NOMO-1 treated with dmso at 0.1 percent for 144 hours (cell line): ENCODE measurements at regions not wholly inside any gene's neighbourhood (a gene's known extent, or its start where the extent isn't known, plus 50 kb on each side); places are given as distances from the start of the nearest gene placed in this dataset.

ENCODE experiments used
- DNase-seq: peaks from one replicate; lab custom pipeline; 2025; ENCODE audit not compliant: unreplicated experiment; lab: John Stamatoyannopoulos, UW

- DNase-seq = no peak
Observed at GRCh38 chr14:82414853-82415539, 881.3 kb upstream of the SEL1L start.

DNA sequence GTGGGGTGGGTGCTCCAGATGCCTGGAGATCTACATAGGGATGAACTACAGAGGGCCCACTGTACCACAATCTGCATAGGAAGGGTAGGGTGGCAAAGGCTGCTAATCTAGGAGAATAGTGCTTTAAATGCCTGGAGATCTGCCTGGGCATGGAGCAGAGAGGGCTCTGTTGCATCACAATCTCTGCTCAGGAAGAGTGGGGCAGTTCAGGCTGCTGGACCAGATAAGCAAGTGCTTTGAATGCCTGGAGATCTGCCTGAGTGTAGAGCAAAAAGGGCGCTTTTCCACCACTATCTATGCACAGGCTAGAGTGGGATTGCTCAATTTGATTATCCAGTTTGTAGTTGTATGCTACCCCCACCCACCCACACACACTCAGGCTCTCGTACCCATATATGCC, 886.3 kb upstream of the SEL1L start:
- no peak for DNase-seq

DNA sequence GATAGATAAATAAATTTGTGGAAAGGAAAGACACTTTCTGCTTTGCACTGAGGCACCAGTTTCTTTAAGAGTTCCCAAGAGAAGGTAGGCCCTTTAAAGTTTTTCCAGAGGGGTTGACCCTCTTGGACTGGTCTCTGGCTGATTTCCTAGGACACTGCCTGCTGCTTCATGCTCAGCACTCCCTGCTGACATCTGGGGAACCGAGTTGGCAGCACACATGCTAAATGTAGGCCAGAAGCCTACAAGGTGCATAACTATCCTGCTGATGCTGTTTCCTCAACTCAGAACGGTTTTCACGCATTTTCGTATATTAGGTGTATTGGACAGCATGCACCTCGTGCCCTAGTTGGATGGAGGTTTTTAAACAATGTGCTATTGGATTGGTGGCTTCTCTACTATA, 887.2 kb upstream of the SEL1L start:
- DNase-seq = no peak

- no peak for DNase-seq
Observed at GRCh38 chr14:82421286-82421685, 887.6 kb upstream of the SEL1L start.

- no peak for DNase-seq
Observed at GRCh38 chr14:82422230-82422629, 888.6 kb upstream of the SEL1L start.

DNA sequence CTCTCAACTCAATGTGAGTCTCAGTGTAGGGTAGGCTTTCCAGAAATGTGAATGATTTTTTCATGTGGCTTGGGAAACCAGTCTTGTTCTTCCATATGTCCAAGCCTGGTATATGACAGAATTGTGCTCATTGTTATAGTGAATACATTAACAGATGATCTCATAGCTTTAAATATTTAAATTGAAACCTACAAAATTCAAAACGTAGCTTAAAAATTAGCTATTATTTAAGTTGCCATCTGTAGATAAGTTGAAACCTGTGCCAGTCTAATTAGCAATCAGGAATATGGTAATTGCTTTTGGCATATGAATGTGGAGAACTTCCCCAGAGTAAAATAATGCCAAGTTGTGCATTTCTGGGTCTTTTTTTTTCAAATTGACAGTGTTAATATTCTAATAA, 891.6 kb upstream of the SEL1L start:
- DNase-seq = no peak

DNA sequence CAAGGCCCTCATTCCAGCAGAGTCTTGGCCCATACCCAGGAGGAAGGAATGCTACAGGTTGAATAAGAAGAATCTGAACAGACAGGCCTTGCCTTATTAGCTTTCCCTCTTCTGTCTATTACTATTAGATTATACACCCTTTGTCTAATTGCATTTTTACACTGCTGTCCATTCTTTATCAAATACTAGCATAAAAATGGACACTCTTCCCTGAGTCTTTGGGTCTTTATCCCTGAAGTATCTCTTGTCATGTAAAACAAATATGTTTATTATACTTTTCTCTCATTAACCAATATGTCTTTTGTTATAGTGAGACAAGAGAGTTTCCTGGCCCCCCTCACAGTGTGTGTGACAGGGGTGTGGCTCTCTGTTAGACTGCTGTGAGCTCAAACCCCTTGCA, 897.4 kb upstream of the SEL1L start:
- no peak for DNase-seq

DNA sequence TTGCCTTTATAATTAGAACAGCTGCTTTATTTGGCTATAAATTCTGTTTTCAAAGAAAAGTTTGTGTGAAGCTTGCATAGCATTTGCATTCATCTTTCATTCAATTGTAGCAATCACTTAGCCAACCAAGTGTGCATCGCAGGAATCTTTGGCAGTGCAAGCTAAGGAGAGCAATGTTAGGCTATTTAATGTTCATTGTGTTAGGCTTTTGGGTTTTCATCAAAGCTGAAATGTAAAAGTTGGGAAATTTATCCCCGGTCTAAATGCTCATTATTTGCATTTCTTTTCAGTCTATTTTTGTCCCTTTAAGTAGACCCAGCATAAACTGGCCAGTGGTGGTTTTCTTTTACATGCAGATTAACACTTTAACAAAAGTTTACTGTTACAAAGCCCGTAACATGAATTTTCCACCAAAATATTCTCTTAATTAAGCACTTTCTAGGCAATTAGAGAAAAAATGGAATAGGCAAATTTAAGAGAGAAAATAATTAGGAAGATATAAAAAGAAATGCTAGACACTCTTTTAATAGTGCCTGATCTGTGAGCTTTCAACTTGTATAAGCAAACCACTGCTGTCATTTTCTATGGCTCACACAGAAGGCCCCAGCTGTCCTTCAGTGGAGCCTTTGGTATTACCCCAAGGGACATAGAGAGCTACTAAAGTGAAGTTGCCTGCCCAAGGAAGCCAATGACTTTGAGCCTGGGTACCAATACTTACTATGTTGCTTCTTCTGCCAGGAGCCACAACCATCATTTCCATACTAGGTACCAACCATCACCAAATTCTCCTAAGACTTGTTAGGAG, 898.9 kb upstream of the SEL1L start:
- no peak for DNase-seq

DNA sequence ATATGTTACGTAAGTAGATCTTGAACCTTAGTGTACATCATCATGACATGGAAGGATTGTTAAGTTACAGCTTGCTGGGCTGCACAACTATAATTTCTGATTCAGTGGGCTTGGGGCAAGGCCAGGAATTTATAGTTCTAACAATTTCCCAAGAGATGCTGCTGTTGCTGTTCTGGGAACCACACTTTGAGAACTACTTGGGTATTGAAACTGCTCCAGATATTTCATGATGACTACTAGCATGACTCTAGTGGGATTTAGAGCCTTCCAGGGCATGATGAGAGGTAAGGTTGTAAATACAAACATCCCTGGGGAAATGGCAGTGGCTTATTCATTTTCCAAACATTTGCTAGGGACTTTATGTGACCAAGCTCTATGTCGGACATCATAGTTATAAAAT, 904.8 kb upstream of the SEL1L start:
- no peak for DNase-seq

GRCh38 chr14:82441270-82441669, 907.6 kb upstream of the SEL1L start:
- no peak for DNase-seq

DNA sequence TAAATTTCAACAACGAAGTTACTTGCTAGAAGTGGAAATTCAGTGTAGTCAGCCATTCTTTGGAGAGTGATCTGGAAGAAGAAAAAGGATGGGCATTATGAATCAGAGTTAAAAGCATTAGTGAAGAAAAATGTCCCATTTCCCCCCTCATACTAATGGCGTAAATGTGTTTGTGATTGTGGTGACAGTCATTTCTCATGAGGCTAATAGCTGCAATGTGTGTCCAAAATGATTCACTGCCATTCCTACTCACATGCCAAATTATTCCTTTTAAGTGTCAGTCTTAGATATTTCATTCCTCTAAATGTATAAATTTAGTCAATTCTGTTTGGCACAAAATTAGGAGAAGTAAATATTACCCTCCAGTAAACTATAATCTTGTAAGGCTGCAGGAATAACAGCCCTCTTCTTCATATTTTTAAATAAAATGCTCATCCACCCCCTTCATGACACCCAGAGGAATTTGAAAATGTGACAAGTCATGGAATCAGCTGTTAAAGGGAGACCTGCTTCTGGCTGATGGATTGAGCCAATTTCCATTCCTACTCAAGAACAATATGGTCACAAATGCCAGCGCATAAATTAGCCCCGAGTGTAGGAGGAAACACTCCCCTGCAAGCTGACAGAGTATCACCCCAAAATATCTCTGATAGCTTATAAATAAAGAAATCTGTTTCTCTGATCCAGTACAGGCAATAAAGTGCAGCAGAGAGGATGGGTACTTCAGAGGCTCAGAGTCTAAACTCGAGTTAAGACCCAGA, 912.3 kb upstream of the SEL1L start:
- DNase-seq = no peak

DNA sequence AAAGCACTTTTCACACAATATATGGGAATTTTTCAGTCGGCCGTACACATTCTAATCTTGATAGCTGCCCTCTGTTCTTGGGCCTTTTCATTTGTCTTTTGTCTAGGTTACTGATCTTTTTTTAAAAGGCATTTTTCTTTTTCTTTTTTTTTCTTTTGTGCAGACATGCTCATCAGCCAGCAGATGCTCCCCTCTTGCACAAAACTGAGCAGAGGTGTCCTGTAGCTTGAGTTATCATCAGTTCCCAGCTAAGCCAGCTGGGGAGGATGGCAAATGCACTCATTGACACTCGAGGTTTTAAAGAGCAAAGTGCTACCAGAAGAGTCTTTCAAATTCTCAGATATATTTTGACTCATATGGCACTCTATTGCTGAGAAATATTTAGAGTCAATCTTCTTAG, 913.9 kb upstream of the SEL1L start:
- no peak for DNase-seq

DNA sequence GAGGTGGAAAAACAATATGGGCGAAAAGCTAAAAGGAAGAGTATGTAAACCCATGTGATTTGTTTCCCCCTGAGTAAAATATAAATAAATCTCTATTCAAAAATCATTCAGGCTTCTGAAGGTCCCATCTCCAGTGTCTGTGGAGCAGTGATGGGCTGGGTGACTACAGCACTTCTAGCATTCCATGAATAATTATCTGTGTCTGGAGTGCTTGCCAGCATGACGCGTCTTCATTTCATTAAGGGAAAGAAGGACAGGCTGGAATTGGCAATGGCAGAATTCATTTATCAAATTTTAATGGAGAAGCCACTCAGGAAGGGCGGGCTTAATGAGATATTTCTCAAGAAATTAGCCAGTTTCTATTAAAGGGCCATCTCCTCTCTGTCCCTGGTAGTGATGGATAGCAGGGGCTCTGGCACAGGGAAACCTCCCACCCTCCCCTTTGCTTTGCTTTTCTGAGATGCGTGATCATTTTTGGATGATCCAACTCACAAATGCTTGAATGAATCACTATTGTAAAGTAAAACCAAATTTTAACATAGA, 916.3 kb upstream of the SEL1L start:
- DNase-seq = no peak

- no peak for DNase-seq
Observed at GRCh38 chr14:82451675-82452074, 918.0 kb upstream of the SEL1L start.

- no peak for DNase-seq
Observed at GRCh38 chr14:82482345-82482744, 948.7 kb upstream of the SEL1L start.

DNA sequence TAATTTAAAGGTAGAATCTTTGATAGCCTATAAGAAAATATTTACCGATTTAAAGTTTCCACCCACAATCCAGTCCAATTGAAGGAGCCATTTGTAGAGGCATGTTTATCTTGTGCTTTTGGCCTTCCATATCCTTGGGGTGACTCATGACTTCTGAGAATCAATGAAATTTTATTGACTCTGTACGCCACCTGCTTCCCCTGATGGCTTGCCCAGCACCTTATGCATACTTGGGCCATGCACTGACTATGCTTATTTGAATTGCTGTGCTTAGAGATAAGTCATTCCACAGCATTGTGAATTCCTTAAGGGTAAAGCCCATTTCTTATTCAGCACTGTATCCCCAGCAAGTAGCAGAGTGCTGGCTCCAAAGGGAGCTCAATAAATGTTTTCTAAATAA, 954.8 kb upstream of the SEL1L start:
- DNase-seq = no peak

DNA sequence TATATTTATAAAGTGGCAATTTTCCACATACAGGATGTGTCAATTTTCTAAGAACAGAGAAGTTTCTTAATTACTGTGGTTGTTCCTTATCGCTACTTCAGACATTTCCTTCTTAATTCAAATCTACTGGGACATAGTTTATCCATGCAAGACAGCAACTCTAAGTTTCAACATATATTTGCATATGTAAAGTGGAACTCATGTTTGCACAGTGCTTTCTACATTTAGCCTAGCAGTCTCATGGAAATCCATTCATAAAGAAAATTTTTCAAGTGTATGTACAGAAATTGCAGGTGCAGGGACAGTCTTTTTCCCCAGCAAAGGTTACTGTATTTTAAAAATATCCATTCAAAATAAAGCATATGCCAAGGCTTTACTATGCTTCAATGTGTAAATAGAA, 956.7 kb upstream of the SEL1L start:
- DNase-seq = no peak

GRCh38 chr14:82492157-82492556, 958.5 kb upstream of the SEL1L start:
- no peak for DNase-seq

DNA sequence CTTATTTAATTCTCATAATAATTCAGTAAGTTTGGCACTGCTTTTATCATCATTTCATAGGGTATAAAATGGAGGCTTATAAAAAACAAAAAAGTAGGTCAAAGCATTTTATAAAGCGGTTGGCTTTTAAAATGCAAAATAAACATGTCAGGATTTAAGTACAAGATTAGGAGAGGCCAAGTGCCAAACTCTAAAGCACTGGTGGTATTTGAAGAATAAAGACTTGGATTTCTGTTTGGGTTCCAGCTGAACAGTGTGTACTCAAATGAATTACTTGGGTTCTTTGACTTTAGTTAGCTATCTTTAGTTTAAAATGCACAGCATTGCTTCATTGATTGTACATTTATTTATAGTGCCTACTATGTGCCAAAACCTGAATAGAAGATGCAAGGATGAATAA, 966.6 kb upstream of the SEL1L start:
- no peak for DNase-seq

DNA sequence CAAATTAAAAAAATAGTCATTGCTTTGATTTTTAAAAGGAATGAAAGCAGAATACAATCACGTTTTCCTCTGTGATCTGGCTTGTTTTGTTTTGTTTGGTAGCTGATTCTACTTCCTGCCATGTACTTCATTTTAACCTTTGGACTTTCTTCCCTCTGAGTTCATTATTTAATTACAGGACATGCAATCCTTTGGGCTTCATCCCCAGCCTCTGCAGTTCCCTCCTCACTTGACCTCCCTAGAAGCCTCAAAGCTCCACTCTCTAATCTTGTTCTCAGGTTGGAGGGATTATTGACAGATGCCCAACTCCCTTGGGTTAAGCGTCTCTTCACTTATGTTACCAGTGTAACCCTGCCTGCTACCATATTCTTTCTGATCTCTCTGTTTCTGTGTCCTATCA, 967.9 kb upstream of the SEL1L start:
- no peak for DNase-seq

DNA sequence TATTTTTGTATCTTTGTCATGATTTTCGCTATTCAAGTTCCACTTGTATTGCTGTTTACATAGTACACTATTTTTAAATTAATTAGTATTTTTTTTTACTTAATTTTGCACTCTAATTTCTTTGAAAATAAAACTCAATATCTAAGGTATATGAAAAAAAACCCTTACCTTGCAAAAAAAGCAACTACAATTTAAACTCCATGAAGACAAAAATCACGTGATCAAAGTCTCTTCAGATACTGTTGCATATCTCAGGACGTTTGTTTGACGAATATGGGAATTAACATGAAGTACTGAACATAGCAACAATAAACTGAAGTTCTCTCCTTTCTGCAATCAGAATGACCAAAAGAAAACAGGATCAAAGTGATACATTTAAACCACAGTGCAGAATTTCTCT, 968.4 kb upstream of the SEL1L start:
- DNase-seq = no peak

- no peak for DNase-seq
Observed at GRCh38 chr14:82504894-82505293, 971.2 kb upstream of the SEL1L start.
